Duodenal mucosa (tissue), 2 donors: ENCODE measurements at regions not wholly inside any gene's neighbourhood (a gene's known extent, or its start where the extent isn't known, plus 50 kb on each side); places are given as distances from the start of the nearest gene placed in this dataset.

Experiments used
- H3K27ac ChIP-seq: one replicate; pipeline ENCODE4 v1.7.0; 2013; ENCODE audit warnings: low read depth, low read length
- H3K27me3 ChIP-seq, 2 donors: one replicate each; pipeline ENCODE4 v1.7.0; 2013; ENCODE audit warnings: low read length in 2 of 2, control low read depth in 1 of 2; ENCODE audit not compliant: insufficient read depth in 2 of 2, control insufficient read depth in 1 of 2
- H3K36me3 ChIP-seq, 2 donors: one replicate each; pipeline ENCODE4 v1.7.0; 2013; ENCODE audit warnings: low read length in 2 of 2, control low read depth in 1 of 2; ENCODE audit not compliant: insufficient read depth in 2 of 2, control insufficient read depth in 1 of 2
- H3K4me1 ChIP-seq, 2 donors: one replicate each; pipeline ENCODE4 v1.7.0; 2013; ENCODE audit warnings: low read length in 2 of 2, control low read depth in 1 of 2; ENCODE audit not compliant: insufficient read depth in 2 of 2, control insufficient read depth in 1 of 2
- H3K4me3 ChIP-seq, 2 donors: one replicate each; pipeline ENCODE4 v1.7.0; 2013; ENCODE audit warnings: low read length in 2 of 2, low read depth in 1 of 2
- H3K9ac ChIP-seq, 2 donors: one replicate each; pipeline ENCODE4 v1.7.0; 2013; ENCODE audit warnings: low read length in 2 of 2, low read depth in 1 of 2
- H3K9me3 ChIP-seq, 2 donors: one replicate each; pipeline ENCODE4 v1.7.0; 2013; ENCODE audit warnings: low read length in 2 of 2, control low read depth in 1 of 2; ENCODE audit not compliant: control insufficient read depth in 1 of 2

DNA sequence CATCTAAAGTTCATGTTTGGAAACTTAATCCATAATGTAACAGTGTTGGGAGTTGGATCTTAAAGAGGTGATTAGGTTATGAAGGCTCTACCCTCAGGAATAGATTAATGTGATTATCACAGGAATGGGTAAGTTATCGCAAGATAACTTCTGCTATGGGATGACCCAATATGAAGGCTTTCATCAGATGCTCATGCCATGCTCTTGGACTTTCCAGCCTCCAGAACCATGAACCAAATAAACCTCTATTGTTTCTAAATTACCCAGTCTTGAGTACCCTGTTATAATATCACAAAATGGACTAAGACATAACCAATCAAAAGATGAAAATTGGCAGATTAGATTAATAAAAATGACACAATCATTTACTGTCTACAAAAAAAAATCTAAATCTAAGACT is 906.9 kb upstream of the SOX9 start:
- H3K27ac ChIP-seq, result no peak overlapping the region
- no peak overlapping the region for H3K4me3 ChIP-seq
- H3K36me3 ChIP-seq, result no peaks in the 10 kb centered on the region
- H3K9ac ChIP-seq, result no peak overlapping the region
- H3K4me1 ChIP-seq, result no peaks in the 10 kb centered on the region
- H3K9me3 ChIP-seq, result no peaks in the 10 kb centered on the region
- H3K27me3 ChIP-seq, result no peaks in the 10 kb centered on the region

DNA sequence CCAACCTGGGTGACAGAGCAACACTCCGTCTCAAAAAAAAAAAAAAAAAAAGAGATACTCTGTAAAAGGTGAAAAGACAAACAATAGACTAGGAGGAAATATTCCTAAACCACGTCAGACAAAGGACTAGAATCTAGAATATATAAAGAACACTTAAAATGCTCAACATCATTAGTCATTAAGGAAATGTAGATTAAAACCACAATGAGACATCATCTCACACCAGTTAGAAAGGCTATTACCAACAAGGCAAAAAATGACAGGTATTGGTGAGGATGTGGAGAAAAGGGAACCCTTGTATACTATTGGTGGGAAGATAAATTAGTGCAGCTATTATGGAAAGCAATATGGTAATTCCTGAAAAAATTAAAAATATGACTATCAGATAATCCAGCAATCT is 903.1 kb upstream of the SOX9 start:
- Histone ChIP-seq H3K4me1 (no peaks in the 10 kb centered on the region), H3K9me3 (no peaks in the 10 kb centered on the region), H3K36me3 (no peaks in the 10 kb centered on the region)

DNA sequence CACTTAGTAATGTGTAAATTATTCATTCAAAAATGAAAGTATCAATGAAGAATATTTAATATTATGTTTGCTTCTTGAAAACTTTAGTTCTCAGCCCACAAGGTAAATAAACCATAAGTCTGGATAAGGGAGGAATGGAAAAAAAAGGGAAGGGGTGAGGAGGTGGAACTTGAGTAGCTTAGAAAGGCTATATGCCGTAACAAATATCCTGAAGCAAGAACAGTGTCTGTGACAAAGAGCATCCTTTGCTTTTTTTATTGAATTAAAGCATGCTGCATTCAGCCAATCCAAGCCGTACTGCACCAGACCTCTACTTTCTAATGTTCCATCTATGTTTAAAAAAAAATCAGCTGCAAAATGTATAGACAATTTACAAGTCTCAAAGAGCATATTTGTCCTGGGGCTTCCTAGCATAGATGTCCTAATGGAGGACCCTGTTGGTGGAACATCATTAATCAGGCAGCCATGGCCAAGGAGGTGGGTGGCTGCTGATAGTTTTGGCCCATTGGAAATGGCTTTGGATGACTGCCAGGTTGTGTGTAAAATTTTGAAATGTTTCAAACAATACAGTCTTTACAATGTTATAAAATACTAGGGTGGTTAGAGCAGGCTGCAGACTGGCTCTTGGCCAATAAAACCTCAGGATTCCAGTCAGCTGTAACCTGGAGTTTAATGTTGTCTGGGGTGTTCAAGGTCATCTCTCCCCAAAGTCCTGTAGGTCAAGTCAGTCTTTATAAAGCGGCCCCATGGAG is 895.8 kb upstream of the SOX9 start:
- Histone ChIP-seq H3K4me1 (no peaks in the 10 kb centered on the region), H3K36me3 (no peaks in the 10 kb centered on the region), H3K9me3 (no peaks in the 10 kb centered on the region), H3K27ac (no peak overlapping the region), H3K27me3 (no peaks in the 10 kb centered on the region), H3K4me3 (no peak overlapping the region), H3K9ac (no peak overlapping the region)

More for the DNA sequence above, 903.1 kb upstream of the SOX9 start:
- H3K9ac ChIP-seq, result no peak overlapping the region
- no peak overlapping the region for H3K27ac ChIP-seq
- H3K27me3 ChIP-seq, result no peaks in the 10 kb centered on the region
- H3K4me3 ChIP-seq, result no peak overlapping the region

DNA sequence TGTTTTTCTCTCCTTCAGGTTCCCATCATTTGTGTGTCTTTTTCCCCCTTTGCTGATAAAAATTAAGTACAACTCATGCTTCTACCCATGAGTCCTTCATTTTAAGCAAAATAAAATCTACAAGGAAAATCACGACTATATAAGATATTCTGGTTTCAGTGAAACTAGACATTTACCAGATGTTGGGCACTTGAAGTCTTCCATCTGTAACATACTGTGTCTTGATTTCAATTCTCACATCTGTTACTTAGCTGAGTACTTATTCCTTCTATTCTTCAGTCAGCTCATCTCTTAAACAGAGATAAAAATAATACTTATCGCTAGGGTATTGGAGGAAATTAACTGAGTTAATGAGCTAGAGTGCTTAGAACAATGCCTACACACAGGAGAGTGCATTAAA is 893.0 kb upstream of the SOX9 start:
- H3K4me3 ChIP-seq, result no peak overlapping the region
- no peaks in the 10 kb centered on the region for H3K9me3 ChIP-seq
- no peak overlapping the region for H3K9ac ChIP-seq
- no peaks in the 10 kb centered on the region for H3K27me3 ChIP-seq
- no peaks in the 10 kb centered on the region for H3K4me1 ChIP-seq
- no peak overlapping the region for H3K27ac ChIP-seq
- no peaks in the 10 kb centered on the region for H3K36me3 ChIP-seq

DNA sequence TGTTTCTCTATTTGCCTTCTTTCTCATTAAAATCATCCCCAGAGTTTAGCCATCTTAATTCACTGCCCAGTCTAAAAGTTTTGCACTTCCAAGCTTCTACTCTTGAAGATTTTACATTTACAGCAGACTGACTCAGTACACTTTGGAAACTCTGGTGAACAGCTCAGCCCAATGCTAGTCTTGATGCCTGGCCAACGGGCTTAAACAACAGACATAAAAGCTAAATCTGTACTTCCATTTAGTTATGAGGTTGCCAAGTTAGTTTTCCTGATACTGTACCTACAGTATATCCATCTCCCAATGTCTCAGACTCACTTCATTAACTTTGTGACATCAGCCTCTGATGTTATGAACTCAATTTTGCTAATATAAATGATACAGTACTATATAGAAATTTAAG is 891.8 kb upstream of the SOX9 start:
- Histone ChIP-seq H3K27ac (no peak overlapping the region), H3K27me3 (no peaks in the 10 kb centered on the region), H3K9me3 (no peaks in the 10 kb centered on the region), H3K4me1 (no peaks in the 10 kb centered on the region), H3K4me3 (no peak overlapping the region), H3K9ac (no peak overlapping the region), H3K36me3 (no peaks in the 10 kb centered on the region)

DNA sequence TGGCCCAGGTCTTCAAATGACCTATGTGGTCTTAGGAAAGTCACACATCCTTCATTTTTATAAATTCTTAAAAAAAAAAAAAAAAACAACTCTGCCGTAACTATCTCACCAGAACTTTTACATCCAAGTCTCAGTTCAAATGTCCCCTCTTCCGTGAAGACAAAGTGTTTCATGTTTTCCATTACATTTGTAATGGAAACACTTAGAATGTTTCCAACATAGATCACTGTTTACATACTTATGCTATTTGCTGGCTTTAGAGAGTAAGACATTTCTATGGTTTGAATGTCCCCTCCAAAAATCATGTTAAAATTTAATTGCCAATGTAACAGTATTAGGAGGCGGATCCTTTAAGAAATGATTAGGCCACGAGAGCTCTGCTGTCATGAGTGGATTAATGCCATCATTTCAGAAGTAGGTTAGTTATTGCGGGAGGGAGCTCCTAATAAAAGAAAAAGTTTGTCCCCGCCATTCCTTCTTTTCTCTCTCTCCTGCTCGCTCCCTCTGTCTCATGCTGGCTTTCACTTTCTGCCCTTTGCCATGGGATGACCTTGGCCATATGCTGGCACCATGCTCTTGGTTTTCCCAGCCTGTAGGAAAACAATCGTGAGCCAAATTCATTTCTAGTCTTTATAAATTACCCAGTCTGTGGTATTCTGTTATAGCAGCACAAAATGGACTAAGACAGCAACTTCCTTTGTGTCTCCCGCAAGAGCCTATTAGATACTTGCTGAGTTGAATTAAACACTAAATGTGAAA is 887.8 kb upstream of the SOX9 start:
- H3K27me3 ChIP-seq, result no peaks in the 10 kb centered on the region
- no peaks in the 10 kb centered on the region for H3K36me3 ChIP-seq
- no peak overlapping the region for H3K9ac ChIP-seq
- H3K9me3 ChIP-seq, result no peaks in the 10 kb centered on the region
- H3K4me3 ChIP-seq, result no peak overlapping the region
- no peak overlapping the region for H3K27ac ChIP-seq
- no peaks in the 10 kb centered on the region for H3K4me1 ChIP-seq

DNA sequence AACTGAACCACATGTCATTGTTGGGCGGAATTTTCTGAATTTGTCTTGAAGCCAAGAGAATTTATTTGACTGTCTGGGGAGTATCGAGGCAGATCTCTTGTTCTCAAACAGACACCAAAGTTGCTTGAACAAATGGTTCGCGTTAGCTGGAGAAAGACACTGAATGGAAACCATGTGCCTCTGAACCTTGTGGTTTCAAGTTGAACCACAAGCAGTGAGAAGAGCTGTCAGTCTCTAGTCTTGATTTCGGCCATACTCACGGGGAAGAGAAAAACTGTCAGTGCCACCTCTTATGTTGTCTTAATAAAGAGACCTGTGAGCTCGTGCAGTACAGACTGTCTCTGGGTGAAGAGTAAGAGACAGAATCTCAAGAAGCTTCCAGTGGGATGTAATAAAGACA is 886.5 kb upstream of the SOX9 start:
- Histone ChIP-seq H3K4me1 (no peaks in the 10 kb centered on the region), H3K27me3 (no peaks in the 10 kb centered on the region), H3K9ac (no peak overlapping the region), H3K36me3 (no peaks in the 10 kb centered on the region), H3K9me3 (no peaks in the 10 kb centered on the region), H3K27ac (no peak overlapping the region), H3K4me3 (no peak overlapping the region)

DNA sequence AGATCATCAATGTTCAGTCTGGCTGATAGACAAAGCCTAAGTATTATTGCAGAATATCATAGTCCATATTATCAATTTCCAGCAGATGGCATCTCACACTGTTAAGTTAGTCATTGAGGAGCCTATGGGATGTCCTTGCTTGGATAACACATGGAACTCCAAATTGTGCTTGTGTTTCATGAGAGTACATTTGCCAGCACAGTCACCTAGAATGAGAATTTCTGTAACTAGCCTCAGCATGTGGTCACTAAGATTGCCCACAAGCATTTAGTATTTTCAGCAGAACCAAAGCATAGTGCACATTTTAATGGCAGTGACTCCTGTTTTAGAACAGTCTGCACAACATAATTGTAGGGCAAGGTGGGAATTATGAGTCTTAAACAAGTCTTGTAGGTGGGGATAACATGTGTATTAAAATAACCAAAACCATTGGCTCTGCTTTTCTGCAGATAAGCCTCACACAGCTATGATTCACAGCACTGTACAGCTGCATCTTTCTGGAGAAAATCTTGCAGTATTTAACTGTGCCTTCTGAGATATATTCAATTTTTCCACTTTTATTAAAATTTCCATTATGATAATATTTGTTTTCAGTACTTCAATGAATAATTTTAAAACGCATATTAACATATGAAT is 882.8 kb upstream of the SOX9 start:
- H3K36me3 ChIP-seq, result no peaks in the 10 kb centered on the region
- H3K4me1 ChIP-seq, result no peaks in the 10 kb centered on the region
- H3K4me3 ChIP-seq, result no peak overlapping the region
- H3K27me3 ChIP-seq, result no peaks in the 10 kb centered on the region
- H3K9ac ChIP-seq, result no peak overlapping the region
- H3K27ac ChIP-seq, result no peak overlapping the region
- H3K9me3 ChIP-seq, result no peaks in the 10 kb centered on the region

DNA sequence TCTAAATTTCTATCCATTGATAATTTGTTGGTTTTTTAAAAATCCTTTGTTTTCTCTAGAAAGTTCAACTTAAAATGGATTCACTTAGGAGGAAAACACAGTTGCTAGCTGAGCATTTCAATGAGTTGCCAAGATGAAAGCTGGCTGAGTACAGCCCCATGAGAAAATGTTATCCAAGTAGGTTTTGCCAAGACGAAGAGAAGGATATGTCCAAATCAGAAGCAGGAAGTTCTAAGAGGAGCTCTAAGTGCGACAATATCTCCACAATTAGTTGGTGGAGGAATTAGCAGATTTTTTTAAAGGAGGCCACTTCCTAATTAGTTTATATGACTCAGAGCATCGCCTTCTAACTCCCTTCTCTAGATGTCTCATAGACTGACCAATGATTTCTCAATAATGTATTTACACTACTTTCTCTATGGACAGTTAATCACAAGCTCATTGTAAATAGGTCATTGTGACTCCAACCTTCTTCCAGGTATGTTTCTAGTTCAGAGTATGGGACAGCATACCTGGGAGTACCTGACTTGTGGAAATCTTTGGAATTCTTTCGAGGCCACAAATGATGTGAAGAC is 873.3 kb upstream of the SOX9 start:
- H3K27me3 ChIP-seq, result no peaks in the 10 kb centered on the region
- H3K36me3 ChIP-seq, result no peaks in the 10 kb centered on the region
- H3K4me1 ChIP-seq, result no peaks in the 10 kb centered on the region
- H3K9ac ChIP-seq, result no peak overlapping the region
- H3K27ac ChIP-seq, result no peak overlapping the region
- H3K4me3 ChIP-seq, result no peak overlapping the region
- no peaks in the 10 kb centered on the region for H3K9me3 ChIP-seq

DNA sequence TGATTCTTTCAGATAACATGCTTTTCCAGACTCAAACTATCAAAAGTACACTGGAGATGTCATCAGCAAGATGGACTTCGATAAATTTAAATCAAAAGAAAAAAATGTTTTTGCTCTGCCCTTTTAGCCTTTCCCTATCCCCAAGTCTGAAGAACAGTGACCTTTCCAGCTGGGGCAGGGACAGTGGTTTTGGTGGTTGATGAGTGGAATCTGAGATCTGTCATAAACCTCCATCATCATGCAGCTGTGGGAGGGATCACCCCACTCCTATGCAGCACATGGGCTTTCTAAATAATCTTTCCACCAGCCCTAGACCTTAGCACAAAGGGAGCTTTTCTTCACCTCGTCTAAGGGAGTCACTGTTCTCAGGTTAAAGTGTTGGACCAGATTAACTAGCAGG is 869.5 kb upstream of the SOX9 start:
- no peaks in the 10 kb centered on the region for H3K9me3 ChIP-seq
- no peak overlapping the region for H3K27ac ChIP-seq
- no peak overlapping the region for H3K4me3 ChIP-seq
- no peak overlapping the region for H3K9ac ChIP-seq
- H3K36me3 ChIP-seq, result no peaks in the 10 kb centered on the region
- H3K4me1 ChIP-seq, result no peaks in the 10 kb centered on the region
- H3K27me3 ChIP-seq, result no peaks in the 10 kb centered on the region
